ENCODE measurements at regions not wholly inside any gene's neighbourhood (a gene's known extent, or its start where the extent isn't known, plus 50 kb on each side); places are given as distances from the start of the nearest gene placed in this dataset.

GRCh38 chr5:18236386-18236785 is 602.1 kb downstream of the TAF11L14 start:
- intact Hi-C loops (cut with micrococcal nuclease): no loop called here
- Histone ChIP-seq H3K4me3 (replicated peaks in 1 of 3; ENCODE audit: low read depth in 2 of 3, low read length in 3 of 3) (no peak overlapping the region), H3K36me3 (replicated peaks in 1 of 2; ENCODE audit: control insufficient read depth in 1 of 2, insufficient read depth in 2 of 2, low read length in 2 of 2) (no peaks in the 10 kb centered on the region), H4K20me1 (ENCODE audit: insufficient read depth, low read length) (no peaks in the 10 kb centered on the region), H3K27me3 (ENCODE audit: control insufficient read depth in 2 of 2, insufficient read depth in 2 of 2, low read length in 2 of 2) (no peaks in the 10 kb centered on the region), H3K27ac (ENCODE audit: low read depth in 1 of 2, low read length in 2 of 2) (no peak overlapping the region), H3K9ac (ENCODE audit: insufficient read depth, low read length, poor library complexity, severe bottlenecking) (no peak overlapping the region), H3K79me2 (ENCODE audit: insufficient read depth, low read length) (no peaks in the 10 kb centered on the region), H3K4me1 (ENCODE audit: control insufficient read depth in 1 of 2, insufficient read depth in 2 of 2, low read length in 2 of 2) (no peaks in the 10 kb centered on the region), H3K4me2 (replicated peaks; ENCODE audit: extremely low read depth, low read length, poor library complexity, severe bottlenecking) (no peak overlapping the region), H3K9me3 (replicated peaks in 1 of 2; ENCODE audit: control insufficient read depth in 1 of 2, insufficient read depth in 1 of 2, low read length in 2 of 2) (no peaks in the 10 kb centered on the region), H2AFZ (ENCODE audit: insufficient read depth, low read depth, low read length, poor library complexity, severe bottlenecking) (no peak overlapping the region)
- Mint-ChIP-seq H3K27me3 (ENCODE audit: low read depth in 3 of 3) (no peaks in the 10 kb centered on the region), H3K4me3 (no peak overlapping the region), H3K9me3 (peaks cover 0 to 3% (median 0%) of the 10 kb centered on the region in 7 donors), H3K36me3 (no peaks in the 10 kb centered on the region), H3K4me1 (no peaks in the 10 kb centered on the region), H3K27ac (no peak overlapping the region)
- TF ChIP-seq, protein P1, sequence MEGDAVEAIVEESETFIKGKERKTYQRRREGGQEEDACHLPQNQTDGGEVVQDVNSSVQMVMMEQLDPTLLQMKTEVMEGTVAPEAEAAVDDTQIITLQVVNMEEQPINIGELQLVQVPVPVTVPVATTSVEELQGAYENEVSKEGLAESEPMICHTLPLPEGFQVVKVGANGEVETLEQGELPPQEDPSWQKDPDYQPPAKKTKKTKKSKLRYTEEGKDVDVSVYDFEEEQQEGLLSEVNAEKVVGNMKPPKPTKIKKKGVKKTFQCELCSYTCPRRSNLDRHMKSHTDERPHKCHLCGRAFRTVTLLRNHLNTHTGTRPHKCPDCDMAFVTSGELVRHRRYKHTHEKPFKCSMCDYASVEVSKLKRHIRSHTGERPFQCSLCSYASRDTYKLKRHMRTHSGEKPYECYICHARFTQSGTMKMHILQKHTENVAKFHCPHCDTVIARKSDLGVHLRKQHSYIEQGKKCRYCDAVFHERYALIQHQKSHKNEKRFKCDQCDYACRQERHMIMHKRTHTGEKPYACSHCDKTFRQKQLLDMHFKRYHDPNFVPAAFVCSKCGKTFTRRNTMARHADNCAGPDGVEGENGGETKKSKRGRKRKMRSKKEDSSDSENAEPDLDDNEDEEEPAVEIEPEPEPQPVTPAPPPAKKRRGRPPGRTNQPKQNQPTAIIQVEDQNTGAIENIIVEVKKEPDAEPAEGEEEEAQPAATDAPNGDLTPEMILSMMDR (IDR thresholded peaks at IDR 0.05): no peak
- no peak for DNase-seq

DNA sequence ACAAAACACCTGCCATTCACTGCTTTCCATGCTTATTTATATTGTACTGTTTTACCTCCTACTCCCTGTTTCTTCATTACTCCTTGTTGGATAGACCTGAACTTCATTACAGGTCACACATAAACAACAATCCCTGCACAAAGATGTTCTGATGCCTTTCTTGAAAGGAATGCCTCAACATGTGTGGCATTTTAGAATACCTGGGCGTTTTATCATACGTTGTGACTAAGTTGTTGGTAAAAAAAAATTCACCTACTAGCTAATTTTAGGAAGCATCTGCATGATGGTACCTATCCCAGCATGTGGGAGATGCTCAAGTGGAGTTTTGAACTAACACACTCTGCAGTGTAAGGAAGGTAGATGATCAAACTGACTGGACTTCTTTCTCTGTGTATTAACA is 604.1 kb downstream of the TAF11L14 start:
- no peak overlapping the region for H3K27ac Mint-ChIP-seq
- Histone ChIP-seq H3K4me1 (ENCODE audit: control insufficient read depth in 1 of 2, insufficient read depth in 2 of 2, low read length in 2 of 2) (no peaks in the 10 kb centered on the region), H3K36me3 (replicated peaks in 1 of 2; ENCODE audit: control insufficient read depth in 1 of 2, insufficient read depth in 2 of 2, low read length in 2 of 2) (no peaks in the 10 kb centered on the region), H3K27ac (ENCODE audit: low read depth in 1 of 2, low read length in 2 of 2) (no peak overlapping the region), H3K4me2 (replicated peaks; ENCODE audit: extremely low read depth, low read length, poor library complexity, severe bottlenecking) (no peak overlapping the region), H2AFZ (ENCODE audit: insufficient read depth, low read depth, low read length, poor library complexity, severe bottlenecking) (no peak overlapping the region), H3K79me2 (ENCODE audit: insufficient read depth, low read length) (no peaks in the 10 kb centered on the region), H3K9me3 (replicated peaks in 1 of 2; ENCODE audit: control insufficient read depth in 1 of 2, insufficient read depth in 1 of 2, low read length in 2 of 2) (no peaks in the 10 kb centered on the region), H4K20me1 (ENCODE audit: insufficient read depth, low read length) (no peaks in the 10 kb centered on the region), H3K4me3 (replicated peaks in 1 of 3; ENCODE audit: low read depth in 2 of 3, low read length in 3 of 3) (no peak overlapping the region), H3K27me3 (ENCODE audit: control insufficient read depth in 2 of 2, insufficient read depth in 2 of 2, low read length in 2 of 2) (no peaks in the 10 kb centered on the region), H3K9ac (ENCODE audit: insufficient read depth, low read length, poor library complexity, severe bottlenecking) (no peak overlapping the region)
- peaks cover 0 to 5% (median 0%) of the 10 kb centered on the region in 7 donors for H3K9me3 Mint-ChIP-seq
- TF ChIP-seq, protein P1 (IDR thresholded peaks at IDR 0.05): no peak
- H3K36me3 Mint-ChIP-seq: no peaks in the 10 kb centered on the region
- intact Hi-C loops (cut with micrococcal nuclease): no loop called here
- H3K27me3 Mint-ChIP-seq (ENCODE audit: low read depth in 3 of 3): peaks cover 0 to 2% (median 0%) of the 10 kb centered on the region in 3 donors
- H3K4me1 Mint-ChIP-seq: no peaks in the 10 kb centered on the region
- no CpG with 5 or more reads among the region's 2 CpGs for WGBS (ENCODE audit: insufficient coverage)
- DNase-seq: no peak
- H3K4me3 Mint-ChIP-seq: no peak overlapping the region

Data from CD14-positive monocyte (primary cell).